ENCODE measurements at regions not wholly inside any gene's neighbourhood (a gene's known extent, or its start where the extent isn't known, plus 50 kb on each side); places are given as distances from the start of the nearest gene placed in this dataset.

GRCh38 chr3:116981089-116981488 lies 271.5 kb downstream of the TUSC7 start:
- TF ChIP-seq CTCF (IDR thresholded peaks at IDR 0.05) (no peak), POLR2A (IDR thresholded peaks at IDR 0.05) (no peak), POLR2AphosphoS5 (IDR thresholded peaks at IDR 0.05) (no peak), EP300 (IDR thresholded peaks at IDR 0.05) (no peak)
